IMR-90 (cell line): ENCODE measurements at regions not wholly inside any gene's neighbourhood (a gene's known extent, or its start where the extent isn't known, plus 50 kb on each side); places are given as distances from the start of the nearest gene placed in this dataset.

ENCODE experiments used
- ATAC-seq: fragments of 200-7000 bp; cut with Tn5 transposase; 2 replicates; pipeline ENCODE4 v1.9.1; 2020; ENCODE audit warnings: low read depth, mild to moderate bottlenecking, moderate library complexity
- BruUV-seq: library from RNA; stranded (reverse); fragments of 400-500 nt; replicated peaks from 2 replicates; lab custom pipeline; 2021; lab: Mats Ljungman, UMichigan
- CTCF ChIA-PET: fragments of 300-600 bp; formaldehyde crosslinking; extraction: SDS; loops from one replicate; lab custom pipeline; 2021; ENCODE audit warnings: antibody characterized with exemption; lab: Yijun Ruan, JAX
- POLR2A ChIA-PET: fragments of 300-600 bp; sonication (Branson Sonifier 250); formaldehyde crosslinking; loops from one replicate; lab custom pipeline; 2022; ENCODE audit warnings: antibody characterized with exemption; ENCODE audit not compliant: unreplicated experiment; lab: Charles Lee
- DNase-seq: peaks from one replicate; pipeline ENCODE4 v3.0.0; 2013
- H2AFZ ChIP-seq: replicated peaks from 2 replicates; pipeline ENCODE3; 2013; ENCODE audit warnings: low read length, mild to moderate bottlenecking; ENCODE audit not compliant: poor library complexity
- H2AK5ac ChIP-seq: 2 replicates; pipeline ENCODE4 v1.6.1; 2013; ENCODE audit warnings: low read depth, low read length, inconsistent platforms
- H2AK9ac ChIP-seq: replicated peaks from 2 replicates; pipeline ENCODE3; 2013; ENCODE audit warnings: mild to moderate bottlenecking, low read depth, low read length, moderate library complexity; ENCODE audit not compliant: poor library complexity
- H2BK120ac ChIP-seq: 2 replicates; pipeline ENCODE4 v1.6.1; 2013; ENCODE audit warnings: low read depth, low read length, inconsistent platforms
- H2BK15ac ChIP-seq: 3 replicates; pipeline ENCODE4 v1.6.1; 2013; ENCODE audit warnings: low read depth, low read length, inconsistent platforms
- H2BK20ac ChIP-seq: 2 replicates; pipeline ENCODE4 v1.6.1; 2013; ENCODE audit warnings: low read depth, mild to moderate bottlenecking, inconsistent platforms, low read length, moderate library complexity
- H2BK5ac ChIP-seq: 2 replicates; pipeline ENCODE4 v1.6.1; 2013; ENCODE audit warnings: mild to moderate bottlenecking, low read depth, low read length, inconsistent platforms; ENCODE audit not compliant: poor library complexity, severe bottlenecking
- H3K14ac ChIP-seq: replicated peaks from 2 replicates; pipeline ENCODE4 v1.6.1; 2013; ENCODE audit warnings: low read depth, low read length, inconsistent platforms
- H3K18ac ChIP-seq: 2 replicates; pipeline ENCODE4 v1.6.1; 2013; ENCODE audit warnings: low read depth, low read length, control low read depth
- H3K23ac ChIP-seq: 2 replicates; pipeline ENCODE4 v1.6.1; 2013; ENCODE audit warnings: low read depth, low read length, inconsistent platforms
- H3K27ac ChIP-seq: 2 replicates; pipeline ENCODE4 v1.5.1; 2013; ENCODE audit warnings: mild to moderate bottlenecking, control low read depth, low read length; ENCODE audit not compliant: insufficient read depth
- H3K27me3 ChIP-seq: 2 replicates; pipeline ENCODE4 v1.6.1; 2013; ENCODE audit warnings: low read length; ENCODE audit not compliant: control insufficient read depth, insufficient read depth
- H3K36me3 ChIP-seq: 2 replicates; pipeline ENCODE4 v1.6.1; 2013; ENCODE audit warnings: low read length, mixed read lengths; ENCODE audit not compliant: control insufficient read depth, insufficient read depth
- H3K4ac ChIP-seq: 2 replicates; pipeline ENCODE4 v1.6.1; 2013; ENCODE audit warnings: low read depth, low read length, inconsistent platforms
- H3K4me1 ChIP-seq: 2 replicates; pipeline ENCODE4 v1.6.1; 2013; ENCODE audit warnings: low read length, mixed read lengths; ENCODE audit not compliant: control insufficient read depth, insufficient read depth
- H3K4me2 ChIP-seq: 2 replicates; pipeline ENCODE4 v1.6.1; 2013; ENCODE audit warnings: low read depth, mild to moderate bottlenecking, control low read depth, low read length, moderate library complexity
- H3K4me3 ChIP-seq: 2 replicates; pipeline ENCODE4 v1.5.1; 2013; ENCODE audit warnings: low read depth, mild to moderate bottlenecking, control low read depth, low read length, moderate library complexity; ENCODE audit not compliant: insufficient read depth
- H3K56ac ChIP-seq: 2 replicates; pipeline ENCODE4 v1.6.1; 2013; ENCODE audit warnings: low read length, inconsistent platforms; ENCODE audit not compliant: insufficient read depth; ENCODE audit errors: extremely low read depth
- H3K79me1 ChIP-seq, 2 experiments: 2 replicates each; pipeline ENCODE4 v1.6.1; 2013; ENCODE audit warnings: low read length in 2 of 2, inconsistent platforms in 1 of 2, low read depth in 1 of 2
- H3K9ac ChIP-seq: 2 replicates; pipeline ENCODE4 v1.6.1; 2013; ENCODE audit warnings: low read depth, low read length, control low read depth
- H3K9me1 ChIP-seq: 2 replicates; pipeline ENCODE4 v1.6.1; 2013; ENCODE audit warnings: low read length, inconsistent platforms; ENCODE audit not compliant: insufficient read depth
- H3K9me3 ChIP-seq: 2 replicates; pipeline ENCODE4 v1.6.1; 2013; ENCODE audit warnings: low read length; ENCODE audit not compliant: control insufficient read depth, insufficient read depth
- H4K20me1 ChIP-seq: 2 replicates; pipeline ENCODE4 v1.6.1; 2013; ENCODE audit warnings: low read length, inconsistent platforms; ENCODE audit not compliant: insufficient read depth
- H4K5ac ChIP-seq: 2 replicates; pipeline ENCODE4 v1.6.1; 2013; ENCODE audit warnings: mild to moderate bottlenecking, low read depth, low read length, control low read depth
- H4K8ac ChIP-seq, 2 experiments: 2 replicates each; pipeline ENCODE4 v1.6.1; 2013; ENCODE audit warnings: low read depth in 2 of 2, low read length in 2 of 2, control low read depth in 1 of 2, inconsistent platforms in 1 of 2
- H4K91ac ChIP-seq: 2 replicates; pipeline ENCODE4 v1.6.1; 2013; ENCODE audit warnings: low read depth, low read length, inconsistent platforms; ENCODE audit not compliant: insufficient read depth
- CEBPB ChIP-seq: IDR thresholded peaks from 2 replicates; pipeline ENCODE4 v1.6.1; 2012; ENCODE audit warnings: low read depth, low read length, improper control_type of control experiment
- CHD1 ChIP-seq: IDR thresholded peaks from 2 replicates; pipeline ENCODE4 v1.6.1; 2012; ENCODE audit warnings: low read depth, low read length, improper control_type of control experiment
- CTCF ChIP-seq: conservative IDR thresholded peaks from 2 replicates; pipeline ENCODE4 v1.5.1; 2012; ENCODE audit warnings: mild to moderate bottlenecking, low read depth, low read length, improper control_type of control experiment
- ELK1 ChIP-seq: fragments of 150-350 bp; IDR thresholded peaks from 2 replicates; pipeline ENCODE4 v1.6.1; 2016; ENCODE audit warnings: low read depth, mild to moderate bottlenecking, low read length, moderate library complexity, borderline replicate concordance
- MAFK ChIP-seq: IDR thresholded peaks from 2 replicates; pipeline ENCODE4 v1.6.1; 2012; ENCODE audit warnings: low read depth, low read length, improper control_type of control experiment
- MXI1 ChIP-seq: IDR thresholded peaks from 2 replicates; pipeline ENCODE4 v1.6.1; 2012; ENCODE audit warnings: low read depth, mild to moderate bottlenecking, low read length, moderate library complexity, borderline replicate concordance
- NFE2L2 ChIP-seq: fragments of 150-350 bp; IDR thresholded peaks from 2 replicates; pipeline ENCODE4 v1.6.1; 2016; ENCODE audit warnings: low read depth, mild to moderate bottlenecking, low read length
- POLR2A ChIP-seq: IDR thresholded peaks from 2 replicates; pipeline ENCODE4 v1.6.1; 2012; ENCODE audit warnings: mild to moderate bottlenecking, low read depth, low read length
- RFX5 ChIP-seq: IDR thresholded peaks from 2 replicates; pipeline ENCODE4 v1.8.0; 2012; ENCODE audit warnings: low read depth, mild to moderate bottlenecking, low read length, moderate library complexity
- SMC3 ChIP-seq: fragments of 150-350 bp; IDR thresholded peaks from 2 replicates; pipeline ENCODE4 v1.6.1; 2016; ENCODE audit warnings: low read depth, mild to moderate bottlenecking, antibody characterized with exemption, low read length, moderate library complexity
- USF2 ChIP-seq: fragments of 150-350 bp; IDR thresholded peaks from 2 replicates; pipeline ENCODE4 v1.6.1; 2017; ENCODE audit warnings: mild to moderate bottlenecking, antibody characterized with exemption, low read length, low read depth
- WGBS, 2 experiments: methylation state at CpG; one replicate each; pipeline versions ENCODE4 v1.1.5 to v1.1.7; 2013; ENCODE audit warnings: missing lambda C conversion rate in 2 of 2; ENCODE audit not compliant: insufficient read length in 1 of 2; ENCODE audit errors: extremely low coverage in 2 of 2; 5-methylcytosine and 5-hydroxymethylcytosine counted together
- dilution Hi-C: fragments of 300-500 bp; cut with HindIII; formaldehyde crosslinking; loops from one replicate; pipeline ENCODE4 v1.14.3; 2018; ENCODE audit warnings: low sequenced_read_pairs; ENCODE audit not compliant: unreplicated experiment
- in situ Hi-C: fragments of 300-500 bp; cut with MboI; formaldehyde crosslinking; loops from 3 replicates; pipeline ENCODE4 v1.14.3; 2019; ENCODE audit warnings: low sequenced_read_pairs, inconsistent platforms, mixed read lengths
- intact Hi-C: fragments of 100-400 bp; cut with micrococcal nuclease; formaldehyde crosslinking; loops from 2 replicates; pipeline ENCODE4 v1.10.0; 2022

GRCh38 chr19:28443361-28443760 is 769.6 kb downstream of the UQCRFS1 start:
- Histone ChIP-seq H2BK120ac (no peak overlapping the region), H3K4ac (no peak overlapping the region), H4K20me1 (no peaks in the 10 kb centered on the region), H2AFZ (no peak overlapping the region), H3K23ac (no peak overlapping the region), H2BK5ac (no peak overlapping the region), H2AK9ac (no peak overlapping the region), H2BK15ac (no peak overlapping the region), H3K9me1 (no peaks in the 10 kb centered on the region), H3K14ac (no peak overlapping the region), H3K4me1 (no peaks in the 10 kb centered on the region), H3K27me3 (no peaks in the 10 kb centered on the region), H3K9me3 (peaks cover 14% of the 10 kb centered on the region), H3K27ac (no peak overlapping the region), H3K79me1 (no peaks in the 10 kb centered on the region), H4K91ac (no peak overlapping the region), H2AK5ac (no peak overlapping the region), H3K4me2 (no peak overlapping the region), H3K56ac (no peak overlapping the region), H4K8ac (no peak overlapping the region), H3K9ac (no peak overlapping the region), H2BK20ac (no peak overlapping the region), H4K5ac (no peak overlapping the region), H3K36me3 (no peaks in the 10 kb centered on the region), H3K18ac (no peak overlapping the region), H3K4me3 (no peak overlapping the region)
- 0% methylated on average over 1 of the region's 9 CpGs; no CpG with 5 or more reads in 1 of the 2 experiments for WGBS, 2 experiments
- DNase-seq (no peak), ATAC-seq (no peak)
- ChIA-PET POLR2A (no interaction called here), CTCF (no interaction called here)
- BruUV-seq, result no TSS peak
- in situ Hi-C loops (no loop called here), intact Hi-C loops (no loop called here), dilution Hi-C loops (no loop called here)
- TF ChIP-seq USF2 (no peak), SMC3 (no peak), ELK1 (no peak), CTCF (no peak), RFX5 (no peak), NFE2L2 (no peak), MXI1 (no peak), CEBPB (no peak), POLR2A (no peak), CHD1 (no peak), MAFK (no peak)
